GM10266 (cell line): ENCODE measurements at regions not wholly inside any gene's neighbourhood (a gene's known extent, or its start where the extent isn't known, plus 50 kb on each side); places are given as distances from the start of the nearest gene placed in this dataset.

Source experiments
- DNase-seq: peaks from one replicate; pipeline ENCODE4 v3.0.0; 2012; ENCODE audit errors: extremely low spot score
- TF ChIP-seq, protein P1 (sequence below): IDR thresholded peaks from 2 replicates; pipeline ENCODE4 v1.5.1; 2012; ENCODE audit warnings: mild to moderate bottlenecking, low read depth; ENCODE audit not compliant: control insufficient read depth, insufficient read depth; ENCODE audit errors: missing control alignments

DNA sequence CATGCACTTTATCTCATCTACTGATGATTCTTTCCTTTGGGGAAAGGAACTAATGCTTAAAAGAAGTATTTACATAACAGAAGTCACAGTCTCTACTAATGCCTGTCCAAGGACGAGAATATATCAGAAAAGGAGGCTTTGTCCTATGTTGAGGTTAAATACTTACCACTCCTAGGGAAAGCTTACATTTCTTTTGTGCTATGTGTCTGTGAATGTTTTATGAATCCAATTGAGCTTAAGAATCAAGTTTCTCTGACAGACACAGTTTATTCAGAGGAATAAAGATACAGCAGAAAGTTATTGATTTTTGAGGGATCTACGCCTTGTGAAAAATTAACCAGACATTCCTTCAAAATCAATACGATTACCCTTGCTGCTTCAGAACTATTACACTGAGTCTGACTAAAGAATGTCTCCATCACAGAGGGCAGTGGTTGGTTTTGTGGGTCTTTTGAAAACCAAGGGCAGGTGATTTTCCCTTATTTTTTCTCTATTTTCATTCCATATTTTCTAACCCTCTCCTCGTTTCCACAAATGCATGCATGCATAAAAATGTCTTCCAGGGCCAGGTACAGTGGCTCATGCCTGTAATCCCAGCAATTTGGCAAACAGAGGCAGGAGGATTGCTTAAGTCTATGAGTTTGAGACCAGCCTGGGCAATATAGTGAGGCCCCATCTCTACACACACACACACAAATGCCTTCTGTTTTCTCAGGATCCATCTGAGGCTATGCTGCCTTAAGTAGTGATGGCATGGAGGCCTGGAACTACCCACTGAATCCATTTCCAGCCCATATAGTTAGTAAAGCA lies 1095.1 kb downstream of the GALC start:
- no peak for DNase-seq
- TF ChIP-seq, protein P1, sequence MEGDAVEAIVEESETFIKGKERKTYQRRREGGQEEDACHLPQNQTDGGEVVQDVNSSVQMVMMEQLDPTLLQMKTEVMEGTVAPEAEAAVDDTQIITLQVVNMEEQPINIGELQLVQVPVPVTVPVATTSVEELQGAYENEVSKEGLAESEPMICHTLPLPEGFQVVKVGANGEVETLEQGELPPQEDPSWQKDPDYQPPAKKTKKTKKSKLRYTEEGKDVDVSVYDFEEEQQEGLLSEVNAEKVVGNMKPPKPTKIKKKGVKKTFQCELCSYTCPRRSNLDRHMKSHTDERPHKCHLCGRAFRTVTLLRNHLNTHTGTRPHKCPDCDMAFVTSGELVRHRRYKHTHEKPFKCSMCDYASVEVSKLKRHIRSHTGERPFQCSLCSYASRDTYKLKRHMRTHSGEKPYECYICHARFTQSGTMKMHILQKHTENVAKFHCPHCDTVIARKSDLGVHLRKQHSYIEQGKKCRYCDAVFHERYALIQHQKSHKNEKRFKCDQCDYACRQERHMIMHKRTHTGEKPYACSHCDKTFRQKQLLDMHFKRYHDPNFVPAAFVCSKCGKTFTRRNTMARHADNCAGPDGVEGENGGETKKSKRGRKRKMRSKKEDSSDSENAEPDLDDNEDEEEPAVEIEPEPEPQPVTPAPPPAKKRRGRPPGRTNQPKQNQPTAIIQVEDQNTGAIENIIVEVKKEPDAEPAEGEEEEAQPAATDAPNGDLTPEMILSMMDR, result no peak

DNA sequence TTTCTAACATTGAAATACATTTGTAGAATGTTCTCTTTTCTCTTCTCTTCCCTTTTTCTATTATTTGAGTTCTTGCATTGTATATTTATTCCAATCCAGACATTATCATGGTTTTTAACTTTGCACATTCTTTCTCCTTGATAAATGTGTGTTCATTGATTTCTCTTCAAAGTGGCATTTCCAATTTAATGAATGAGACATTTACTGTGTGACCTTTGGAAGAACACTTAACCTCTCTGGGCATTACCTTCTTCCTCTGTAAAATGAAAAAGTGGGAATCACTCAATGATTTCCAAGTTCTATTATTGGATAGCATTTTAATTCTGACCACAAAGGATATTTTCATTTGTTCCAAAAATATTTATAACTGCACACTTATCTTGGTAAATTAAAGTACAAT lies 1095.8 kb downstream of the GALC start:
- TF ChIP-seq, protein P1, result no peak
- DNase-seq, result no peak

DNA sequence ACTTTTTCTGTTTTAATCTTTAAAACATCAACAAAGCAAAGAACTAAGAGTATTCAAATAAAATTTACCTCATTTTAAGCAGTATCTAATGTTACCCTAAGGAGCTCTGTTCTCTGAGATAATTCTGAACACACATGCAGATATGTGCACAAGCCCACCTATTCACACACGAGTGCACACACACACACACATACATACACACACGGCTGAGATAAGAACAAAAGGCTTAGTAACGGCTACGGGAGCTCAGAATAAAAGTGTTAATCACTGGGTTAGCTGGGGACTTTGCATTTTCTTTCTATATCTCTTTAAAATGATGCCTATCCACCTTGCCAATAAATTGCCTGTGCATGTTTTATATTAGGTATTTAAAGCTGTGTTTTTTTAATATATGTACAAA lies 1096.3 kb downstream of the GALC start:
- TF ChIP-seq, protein P1, result no peak
- DNase-seq, result no peak

DNA sequence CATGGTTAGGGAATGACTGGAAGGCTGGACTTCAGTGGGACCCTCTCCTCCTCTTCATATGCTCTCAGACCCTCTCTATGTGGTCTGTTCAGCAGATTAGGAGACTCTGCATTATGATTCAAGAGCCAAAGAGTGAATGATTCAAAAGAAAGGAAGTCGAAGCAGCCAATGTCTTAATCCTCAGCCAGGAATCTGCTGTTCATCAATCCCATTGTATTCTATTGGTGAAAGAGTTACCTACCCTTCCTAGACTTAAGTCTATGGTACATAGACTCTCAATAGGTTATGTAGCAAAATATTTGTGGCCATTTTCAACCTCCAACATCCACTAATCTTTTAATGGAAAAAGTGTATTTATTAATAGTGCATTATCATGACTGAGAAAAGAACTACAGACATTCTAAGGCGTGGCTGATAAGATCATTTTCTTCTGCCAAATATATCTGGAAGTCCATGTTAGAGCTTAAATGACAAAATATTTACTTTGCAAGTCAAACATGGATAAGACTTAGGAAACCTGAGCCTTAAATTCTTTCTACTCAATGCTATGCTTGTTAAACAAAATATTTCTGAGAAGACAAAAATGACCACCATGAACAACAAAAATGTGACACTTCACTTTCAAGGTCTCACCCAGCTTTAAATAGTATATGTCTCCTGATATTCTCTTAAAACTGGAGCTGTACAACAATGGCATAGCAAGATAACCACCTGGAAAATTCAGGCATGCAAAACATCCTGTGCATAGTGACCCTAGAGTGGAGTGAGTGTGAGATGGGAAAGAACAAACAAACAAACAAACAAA lies 1100.6 kb downstream of the GALC start:
- no peak for DNase-seq
- TF ChIP-seq, protein P1, result no peak

DNA sequence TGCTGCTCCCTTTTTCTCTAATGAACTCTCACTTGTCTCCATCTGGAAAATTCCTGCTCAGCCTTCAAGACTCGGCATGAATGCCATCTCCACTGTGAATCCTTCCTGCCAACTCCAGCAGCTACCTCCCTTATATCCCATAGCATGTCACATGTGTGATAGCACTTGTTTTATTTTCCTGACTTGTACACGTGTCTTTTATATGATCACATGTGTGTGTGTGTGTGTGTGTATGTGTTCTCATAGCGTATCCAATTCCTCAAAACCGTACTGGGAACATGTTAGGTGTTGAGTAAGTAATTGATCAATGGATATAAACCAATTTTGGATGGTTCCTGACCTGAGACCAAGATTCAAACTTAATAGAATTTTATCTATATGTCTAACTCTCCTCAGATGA lies 1107.7 kb downstream of the GALC start:
- DNase-seq, result no peak
- TF ChIP-seq, protein P1, result no peak

DNA sequence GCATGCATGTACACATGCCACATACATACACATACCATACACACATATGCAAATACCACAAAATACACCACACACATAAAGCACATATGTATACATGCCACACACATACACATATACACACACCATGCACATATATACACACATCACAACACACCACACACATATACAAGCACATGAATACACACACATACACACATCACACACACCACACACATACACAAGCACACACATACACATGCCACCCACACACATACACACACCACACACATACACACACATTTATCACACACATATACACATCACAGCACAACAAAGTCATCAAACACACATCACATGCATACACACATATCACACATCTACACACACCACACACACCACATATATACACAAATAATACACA lies 1108.5 kb downstream of the GALC start:
- TF ChIP-seq, protein P1, result no peak
- DNase-seq, result no peak

DNA sequence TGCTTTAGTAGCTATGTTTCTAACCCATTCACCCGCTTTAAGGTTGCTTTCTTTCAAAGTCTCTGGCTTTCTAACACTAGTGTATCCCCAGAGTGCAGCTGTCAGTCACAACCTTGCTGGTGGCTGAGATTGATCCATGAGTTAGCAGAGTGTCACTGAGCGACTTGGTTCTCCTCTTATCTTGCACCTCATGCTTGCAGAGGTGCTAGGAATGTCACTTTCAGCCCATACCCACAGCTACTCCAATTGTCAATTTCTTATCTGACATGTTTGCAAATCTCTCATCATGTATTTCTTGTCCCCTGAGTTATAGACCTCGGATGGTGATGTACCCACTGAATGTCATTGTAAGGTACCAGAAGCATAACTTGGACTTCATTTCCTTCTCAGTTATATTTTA lies 1110.2 kb downstream of the GALC start:
- no peak for DNase-seq
- TF ChIP-seq, protein P1, result no peak
